AG09319 (cell line): ENCODE measurements at regions not wholly inside any gene's neighbourhood (a gene's known extent, or its start where the extent isn't known, plus 50 kb on each side); places are given as distances from the start of the nearest gene placed in this dataset.

ENCODE experiments used
- DNase-seq: peaks from one replicate; pipeline ENCODE4 v3.0.0-alpha.2; 2010; ENCODE audit warnings: low read depth; ENCODE audit errors: extremely low read depth
- CTCF ChIP-seq: IDR thresholded peaks from 2 replicates; pipeline ENCODE4 v1.5.1; 2011; ENCODE audit warnings: low read depth, mild to moderate bottlenecking, inconsistent platforms, low read length, moderate library complexity

- no peak for DNase-seq
- TF ChIP-seq CTCF: no peak
Observed at GRCh38 chr2:128754246-128754724, 435.6 kb upstream of the HS6ST1 start.

- DNase-seq: no peak
- TF ChIP-seq CTCF: no peak
Observed at GRCh38 chr2:128755695-128756364, 437.2 kb upstream of the HS6ST1 start.

GRCh38 chr2:128756365-128756717, 437.7 kb upstream of the HS6ST1 start:
- DNase-seq: no peak
- TF ChIP-seq CTCF: no peak

- no peak for DNase-seq
- no peak for TF ChIP-seq CTCF
Observed at GRCh38 chr2:128765811-128766210, 447.1 kb upstream of the HS6ST1 start.

- TF ChIP-seq CTCF: no peak
- DNase-seq: no peak
Observed at GRCh38 chr2:128768041-128768440, 449.4 kb upstream of the HS6ST1 start.

- TF ChIP-seq CTCF: no peak
- DNase-seq: no peak
Observed at GRCh38 chr2:128769457-128770142, 450.9 kb upstream of the HS6ST1 start.
